K562 (cell line): ENCODE measurements at regions not wholly inside any gene's neighbourhood (a gene's known extent, or its start where the extent isn't known, plus 50 kb on each side); places are given as distances from the start of the nearest gene placed in this dataset.

Source experiments
- FOXJ3 ChIP-seq: sonication (generic); formaldehyde crosslinking; IDR thresholded peaks from 2 replicates; pipeline ENCODE4 v1.4.0; 2020; ENCODE audit warnings: mild to moderate bottlenecking, missing genetic modification reagents
- GABPB1 ChIP-seq: sonication (generic); formaldehyde crosslinking; IDR thresholded peaks from 2 replicates; pipeline ENCODE4 v1.8.0; 2022; ENCODE audit warnings: mild to moderate bottlenecking, missing genetic modification reagents
- HNRNPH1 ChIP-seq: fragments of 200-400 bp; formaldehyde crosslinking; optimal IDR thresholded peaks from 2 replicates; pipeline ENCODE3; 2017; ENCODE audit warnings: low read depth, mild to moderate bottlenecking, low read length, moderate library complexity
- KDM2B ChIP-seq: fragments of 250-450 bp; sonication (Bioruptor Pico); IDR thresholded peaks from 2 replicates; pipeline ENCODE4 v1.8.0; 2021; ENCODE audit warnings: mild to moderate bottlenecking, moderate library complexity
- TEAD1 ChIP-seq, 2 experiments: fragments of 450-650 bp in 1 of 2; sonication (generic) in 1 of 2; formaldehyde crosslinking; IDR thresholded peaks; 2 replicates each; pipeline versions ENCODE4 v1.4.0 to v1.8.0; 2020 to 2022; ENCODE audit warnings: mild to moderate bottlenecking in 2 of 2, missing genetic modification reagents in 1 of 2
- ZBTB17 ChIP-seq: fragments of 450-650 bp; formaldehyde crosslinking; IDR thresholded peaks from 2 replicates; pipeline ENCODE4 v1.4.0; 2020; ENCODE audit warnings: mild to moderate bottlenecking
- ZNF140 ChIP-seq: fragments of 250-450 bp; sonication (Bioruptor Pico); IDR thresholded peaks from 2 replicates; pipeline ENCODE4 v1.8.0; 2021; ENCODE audit warnings: moderate library complexity, mild to moderate bottlenecking, inconsistent platforms
- ZNF143 ChIP-seq: sonication (generic); formaldehyde crosslinking; IDR thresholded peaks from 2 replicates; pipeline ENCODE4 v1.9.0; 2022; ENCODE audit warnings: mild to moderate bottlenecking, missing genetic modification reagents
- ZNF324 ChIP-seq: fragments of 250-450 bp; sonication (Bioruptor Pico); IDR thresholded peaks from 2 replicates; pipeline ENCODE4 v1.4.0; 2020; ENCODE audit warnings: mild to moderate bottlenecking
- TF ChIP-seq, protein P1 (sequence below): fragments of 250-450 bp; sonication (Bioruptor Pico); IDR thresholded peaks from 2 replicates; pipeline ENCODE4 v1.4.0; 2020
- TF ChIP-seq, protein P2 (sequence below): fragments of 150-350 bp; conservative IDR thresholded peaks from 2 replicates; pipeline ENCODE4 v1.6.1; 2014; ENCODE audit warnings: low read length

- peak in 1 of 2 experiments; percentile 69; a peak in 2 of 4 replicates for TF ChIP-seq TEAD1 (CRISPR knock-in tag; IDR thresholded peaks at IDR 0.05)
- TF ChIP-seq FOXJ3 (CRISPR knock-in tag), result no peak
- peak; percentile 90 for TF ChIP-seq ZNF143 (CRISPR knock-in tag)
- TF ChIP-seq KDM2B (CRISPR knock-in tag), result no peak
- TF ChIP-seq ZNF140 (CRISPR knock-in tag), result no peak
- TF ChIP-seq, protein P1, sequence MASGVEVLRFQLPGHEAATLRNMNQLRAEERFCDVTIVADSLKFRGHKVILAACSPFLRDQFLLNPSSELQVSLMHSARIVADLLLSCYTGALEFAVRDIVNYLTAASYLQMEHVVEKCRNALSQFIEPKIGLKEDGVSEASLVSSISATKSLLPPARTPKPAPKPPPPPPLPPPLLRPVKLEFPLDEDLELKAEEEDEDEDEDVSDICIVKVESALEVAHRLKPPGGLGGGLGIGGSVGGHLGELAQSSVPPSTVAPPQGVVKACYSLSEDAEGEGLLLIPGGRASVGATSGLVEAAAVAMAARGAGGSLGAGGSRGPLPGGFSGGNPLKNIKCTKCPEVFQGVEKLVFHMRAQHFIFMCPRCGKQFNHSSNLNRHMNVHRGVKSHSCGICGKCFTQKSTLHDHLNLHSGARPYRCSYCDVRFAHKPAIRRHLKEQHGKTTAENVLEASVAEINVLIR (CRISPR knock-in tag), result peak; percentile 70
- 0 out of 2 replicates have a peak, but pooled peaks have one; percentile 32 for TF ChIP-seq ZBTB17 (CRISPR knock-in tag)
- TF ChIP-seq GABPB1 (CRISPR knock-in tag), result peak; percentile 91
- TF ChIP-seq ZNF324 (CRISPR knock-in tag), result 0 out of 2 replicates have a peak, but pooled peaks have one; percentile 29
- TF ChIP-seq, protein P2, sequence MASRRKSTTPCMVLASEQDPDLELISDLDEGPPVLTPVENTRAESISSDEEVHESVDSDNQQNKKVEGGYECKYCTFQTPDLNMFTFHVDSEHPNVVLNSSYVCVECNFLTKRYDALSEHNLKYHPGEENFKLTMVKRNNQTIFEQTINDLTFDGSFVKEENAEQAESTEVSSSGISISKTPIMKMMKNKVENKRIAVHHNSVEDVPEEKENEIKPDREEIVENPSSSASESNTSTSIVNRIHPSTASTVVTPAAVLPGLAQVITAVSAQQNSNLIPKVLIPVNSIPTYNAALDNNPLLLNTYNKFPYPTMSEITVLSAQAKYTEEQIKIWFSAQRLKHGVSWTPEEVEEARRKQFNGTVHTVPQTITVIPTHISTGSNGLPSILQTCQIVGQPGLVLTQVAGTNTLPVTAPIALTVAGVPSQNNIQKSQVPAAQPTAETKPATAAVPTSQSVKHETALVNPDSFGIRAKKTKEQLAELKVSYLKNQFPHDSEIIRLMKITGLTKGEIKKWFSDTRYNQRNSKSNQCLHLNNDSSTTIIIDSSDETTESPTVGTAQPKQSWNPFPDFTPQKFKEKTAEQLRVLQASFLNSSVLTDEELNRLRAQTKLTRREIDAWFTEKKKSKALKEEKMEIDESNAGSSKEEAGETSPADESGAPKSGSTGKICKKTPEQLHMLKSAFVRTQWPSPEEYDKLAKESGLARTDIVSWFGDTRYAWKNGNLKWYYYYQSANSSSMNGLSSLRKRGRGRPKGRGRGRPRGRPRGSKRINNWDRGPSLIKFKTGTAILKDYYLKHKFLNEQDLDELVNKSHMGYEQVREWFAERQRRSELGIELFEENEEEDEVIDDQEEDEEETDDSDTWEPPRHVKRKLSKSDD, result no peak
- no peak for TF ChIP-seq HNRNPH1
Observed at GRCh38 chr6:19999319-20000191, 162.4 kb downstream of the ID4 start (continued).
